SU-DHL-6 (cell line): ENCODE measurements at regions not wholly inside any gene's neighbourhood (a gene's known extent, or its start where the extent isn't known, plus 50 kb on each side); places are given as distances from the start of the nearest gene placed in this dataset.

ENCODE experiments used
- H2AFZ ChIP-seq: fragments of 200-600 bp; sonication (generic); 2 replicates; pipeline ENCODE4 v1.6.1; 2014; ENCODE audit warnings: low read depth, mild to moderate bottlenecking, moderate library complexity, mixed read lengths, antibody characterized with exemption, low read length; ENCODE audit not compliant: severe bottlenecking
- H3F3A ChIP-seq: fragments of 200-600 bp; shearing (Covaris generic); 2 replicates; pipeline ENCODE4 v1.6.0; 2016; ENCODE audit warnings: antibody characterized with exemption, mild to moderate bottlenecking; ENCODE audit not compliant: insufficient read depth
- H3K27ac ChIP-seq: fragments of 200-600 bp; sonication (generic); 2 replicates; pipeline ENCODE4 v1.5.1; 2016; ENCODE audit warnings: low read depth, mild to moderate bottlenecking, low read length, moderate library complexity, mixed read lengths
- H3K27me3 ChIP-seq: fragments of 200-600 bp; sonication (generic), shearing (Covaris generic); 2 replicates; pipeline ENCODE4 v1.6.0; 2014; ENCODE audit warnings: mild to moderate bottlenecking, low read length
- H3K36me3 ChIP-seq: fragments of 200-600 bp; sonication (generic); 2 replicates; pipeline ENCODE4 v1.6.1; 2014; ENCODE audit warnings: mild to moderate bottlenecking, low read length, mixed read lengths
- H3K4me2 ChIP-seq: fragments of 300-600, 200-600 bp; shearing (Covaris generic), sonication (generic); 2 replicates; pipeline ENCODE4 v1.6.0; 2014; ENCODE audit warnings: low read length, low read depth, mild to moderate bottlenecking; ENCODE audit not compliant: poor library complexity, severe bottlenecking
- H3K4me3 ChIP-seq: fragments of 200-600 bp; sonication (generic); 2 replicates; pipeline ENCODE4 v1.5.1; 2014; ENCODE audit warnings: antibody characterized with exemption, low read length, mild to moderate bottlenecking, mixed read lengths; ENCODE audit not compliant: insufficient read depth, poor library complexity, severe bottlenecking
- H3K79me2 ChIP-seq: fragments of 200-600 bp; sonication (generic); 2 replicates; pipeline ENCODE4 v1.6.1; 2014; ENCODE audit warnings: mild to moderate bottlenecking, low read length, moderate library complexity; ENCODE audit not compliant: insufficient read depth
- H3K9ac ChIP-seq: fragments of 200-600 bp; sonication (generic); 2 replicates; pipeline ENCODE4 v1.7.0; 2014; ENCODE audit warnings: mild to moderate bottlenecking, low read length
- H3K9me2 ChIP-seq: fragments of 200-600 bp; sonication (generic); replicated peaks from 2 replicates; pipeline ENCODE4 v1.6.1; 2014; ENCODE audit warnings: low read length; ENCODE audit not compliant: insufficient read depth
- H3K9me3 ChIP-seq: fragments of 200-600 bp; sonication (generic); 2 replicates; pipeline ENCODE4 v1.6.1; 2014; ENCODE audit warnings: low read length, mixed read lengths; ENCODE audit not compliant: insufficient read depth
- H4K20me1 ChIP-seq: fragments of 200-600 bp; sonication (generic); 2 replicates; pipeline ENCODE4 v1.6.1; 2014; ENCODE audit warnings: low read depth, mild to moderate bottlenecking, antibody characterized with exemption, low read length, moderate library complexity, mixed read lengths
- CTCF ChIP-seq: fragments of 200-600 bp; sonication (generic); IDR thresholded peaks from one replicate; pipeline ENCODE4 v1.5.1; 2017; ENCODE audit warnings: antibody characterized with exemption, mild to moderate bottlenecking, low read length, moderate library complexity; ENCODE audit not compliant: insufficient read depth, poor library complexity, severe bottlenecking
- EZH2phosphoT487 ChIP-seq: fragments of 200-600 bp; sonication (generic), shearing (Covaris generic); conservative IDR thresholded peaks from 2 replicates; pipeline ENCODE4 v1.6.1; 2018; ENCODE audit warnings: mild to moderate bottlenecking, antibody characterized with exemption, low read length, moderate library complexity, mixed read lengths

DNA sequence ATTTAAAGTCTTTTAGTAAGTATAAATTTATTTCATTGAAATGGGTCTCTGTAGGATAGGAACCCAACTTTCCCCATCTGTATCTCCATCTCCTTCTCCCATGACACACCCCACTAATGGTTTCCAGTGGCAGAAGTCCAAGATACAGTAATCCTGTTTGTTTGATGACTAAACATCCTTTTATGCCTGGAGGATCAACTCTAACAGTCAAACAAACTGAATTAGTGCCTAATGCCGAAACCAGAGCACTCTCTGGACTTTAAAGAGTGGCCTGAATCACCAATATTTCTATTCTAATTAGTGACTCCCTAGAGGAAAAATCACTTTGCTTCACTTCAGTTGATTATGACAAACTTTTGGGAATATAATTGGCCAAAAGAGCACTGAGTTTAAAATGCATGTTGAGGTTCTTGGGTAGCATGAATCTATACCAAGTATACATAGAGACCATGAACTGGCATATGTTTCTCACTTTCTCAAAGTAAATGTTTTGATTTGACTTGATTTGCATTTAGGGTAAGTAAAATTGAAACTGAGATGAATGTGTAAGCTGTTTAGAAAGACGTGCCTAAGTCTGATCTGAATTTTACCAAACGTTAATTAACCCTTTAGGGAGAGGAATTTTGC is 776.4 kb upstream of the NRSN1 start:
- H3K9ac ChIP-seq: no peak overlapping the region
- TF ChIP-seq EZH2phosphoT487: no peak
- no peak for TF ChIP-seq CTCF
- no peaks in the 10 kb centered on the region for H3K79me2 ChIP-seq
- H3K27ac ChIP-seq: no peak overlapping the region
- no peaks in the 10 kb centered on the region for H3K36me3 ChIP-seq
- H4K20me1 ChIP-seq: no peaks in the 10 kb centered on the region
- no peak overlapping the region for H2AFZ ChIP-seq
- no peaks in the 10 kb centered on the region for H3F3A ChIP-seq
- H3K9me2 ChIP-seq: no peaks in the 10 kb centered on the region
- no peaks in the 10 kb centered on the region for H3K9me3 ChIP-seq
- H3K4me2 ChIP-seq: no peak overlapping the region
- H3K4me3 ChIP-seq: no peak overlapping the region
- no peaks in the 10 kb centered on the region for H3K27me3 ChIP-seq

- H3K36me3 ChIP-seq: no peaks in the 10 kb centered on the region
- no peak overlapping the region for H3K4me2 ChIP-seq
- no peak overlapping the region for H3K27ac ChIP-seq
- H3K9me2 ChIP-seq: no peaks in the 10 kb centered on the region
- no peak for TF ChIP-seq EZH2phosphoT487
- no peak for TF ChIP-seq CTCF
- H3K9ac ChIP-seq: no peak overlapping the region
- H3K4me3 ChIP-seq: no peak overlapping the region
- no peaks in the 10 kb centered on the region; the same call in 1 of the 2 replicates for H4K20me1 ChIP-seq
- H3K27me3 ChIP-seq: no peaks in the 10 kb centered on the region
- no peaks in the 10 kb centered on the region for H3K79me2 ChIP-seq
- no peaks in the 10 kb centered on the region for H3K9me3 ChIP-seq
- H2AFZ ChIP-seq: no peak overlapping the region
- H3F3A ChIP-seq: no peaks in the 10 kb centered on the region
Observed at GRCh38 chr6:23350752-23351453, 775.1 kb upstream of the NRSN1 start.

- no peak overlapping the region for H2AFZ ChIP-seq
- no peak overlapping the region for H3K27ac ChIP-seq
- no peaks in the 10 kb centered on the region for H3K9me2 ChIP-seq
- no peak overlapping the region for H3K4me3 ChIP-seq
- H3K79me2 ChIP-seq: no peaks in the 10 kb centered on the region
- H3K9ac ChIP-seq: no peak overlapping the region
- H3K27me3 ChIP-seq: no peaks in the 10 kb centered on the region
- H4K20me1 ChIP-seq: no peaks in the 10 kb centered on the region; the same call in 1 of the 2 replicates
- no peaks in the 10 kb centered on the region for H3F3A ChIP-seq
- no peak overlapping the region for H3K4me2 ChIP-seq
- no peaks in the 10 kb centered on the region for H3K9me3 ChIP-seq
- H3K36me3 ChIP-seq: no peaks in the 10 kb centered on the region
- TF ChIP-seq EZH2phosphoT487: no peak
- TF ChIP-seq CTCF: no peak
Observed at GRCh38 chr6:23354004-23354403, 772.0 kb upstream of the NRSN1 start.
